Stimulated activated CD8-positive, alpha-beta memory T cell treated with anti-CD3 and anti-CD28 coated beads, Interleukin-2, amount 100 ng/mL, for 48 hours (primary cell): ENCODE measurements at regions not wholly inside any gene's neighbourhood (a gene's known extent, or its start where the extent isn't known, plus 50 kb on each side); places are given as distances from the start of the nearest gene placed in this dataset.
"Not testable (repeated sequence)": the region's sequence is repeated elsewhere in the genome, so short reads cannot be mapped to it uniquely, and the experiment has no call there.

ENCODE experiments used
- DNase-seq, 2 donors: peaks; one replicate each; pipeline ENCODE4 v3.0.0-alpha.2; 2020; ENCODE audit warnings: low read depth in 2 of 2

GRCh38 chr1:157262891-157263290 is 124.7 kb upstream of the ETV3 start:
- DNase-seq, result no peak

GRCh38 chr1:157262422-157262821 is 124.2 kb upstream of the ETV3 start:
- DNase-seq, result no peak

GRCh38 chr1:157255891-157256290 is 117.7 kb upstream of the ETV3 start:
- not testable (repeated sequence) for DNase-seq

- not testable (repeated sequence) for DNase-seq
These were observed 116.0 kb upstream of the ETV3 start for GRCh38 chr1:157254183-157254582.

GRCh38 chr1:157252473-157252872 is 114.3 kb upstream of the ETV3 start:
- DNase-seq, result no peak

- no peak for DNase-seq
These were observed 111.5 kb upstream of the ETV3 start for GRCh38 chr1:157249739-157250138.

- DNase-seq, result no peak
These were observed 111.1 kb upstream of the ETV3 start for GRCh38 chr1:157249326-157249725.

- DNase-seq, result not testable (repeated sequence)
These were observed 109.5 kb upstream of the ETV3 start for GRCh38 chr1:157247764-157248049.

GRCh38 chr1:157247005-157247763 is 109.0 kb upstream of the ETV3 start:
- no peak for DNase-seq

GRCh38 chr1:157245823-157246222 is 107.6 kb upstream of the ETV3 start:
- no peak for DNase-seq

GRCh38 chr1:157241185-157241538 is 103.0 kb upstream of the ETV3 start:
- no peak for DNase-seq

- DNase-seq, result no peak
These were observed 102.4 kb upstream of the ETV3 start for GRCh38 chr1:157240495-157241184.

- no peak for DNase-seq
These were observed 101.7 kb upstream of the ETV3 start for GRCh38 chr1:157239936-157240335.

GRCh38 chr1:157238585-157238984 is 100.4 kb upstream of the ETV3 start:
- DNase-seq, result no peak

GRCh38 chr1:157237981-157238380 is 99.8 kb upstream of the ETV3 start:
- no peak for DNase-seq

- DNase-seq, result no peak
These were observed 99.3 kb upstream of the ETV3 start for GRCh38 chr1:157237522-157237921.

- no peak for DNase-seq
These were observed 97.9 kb upstream of the ETV3 start for GRCh38 chr1:157236072-157236471.

- no peak for DNase-seq
These were observed 97.1 kb upstream of the ETV3 start for GRCh38 chr1:157235307-157235706.

GRCh38 chr1:157234705-157235273 is 96.6 kb upstream of the ETV3 start:
- no peak for DNase-seq

- no peak for DNase-seq
These were observed 94.9 kb upstream of the ETV3 start for GRCh38 chr1:157233131-157233530.

GRCh38 chr1:157231846-157232525 is 93.8 kb upstream of the ETV3 start:
- DNase-seq, result no peak

GRCh38 chr1:157230500-157230899 is 92.3 kb upstream of the ETV3 start:
- DNase-seq, result no peak

GRCh38 chr1:157227700-157228099 is 89.5 kb upstream of the ETV3 start:
- no peak for DNase-seq
